Amniotic epithelial cell (primary cell): ENCODE measurements at regions not wholly inside any gene's neighbourhood (a gene's known extent, or its start where the extent isn't known, plus 50 kb on each side); places are given as distances from the start of the nearest gene placed in this dataset.

ENCODE experiments used
- DNase-seq: peaks from one replicate; pipeline ENCODE4 v3.0.0-alpha.2; 2010; ENCODE audit warnings: low read depth

DNA sequence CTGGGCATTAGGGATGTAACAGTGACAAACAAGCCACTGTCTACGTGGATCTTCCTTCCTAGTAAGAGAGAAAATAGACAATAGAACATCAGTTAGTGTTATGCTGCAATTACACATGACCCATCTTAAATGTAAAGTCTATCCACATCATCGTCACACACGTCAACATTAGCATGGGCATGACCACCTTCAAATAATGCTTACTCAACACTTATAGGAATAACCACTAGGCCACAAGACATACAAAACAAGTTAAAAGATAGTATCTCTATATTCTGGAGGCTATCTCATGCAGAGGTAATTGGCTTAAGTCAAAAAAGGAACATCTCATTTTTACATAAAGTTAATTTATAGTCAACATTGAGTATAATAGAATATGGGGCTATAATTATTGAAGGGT, 156.5 kb downstream of the MOXD1 start:
- DNase-seq: no peak

DNA sequence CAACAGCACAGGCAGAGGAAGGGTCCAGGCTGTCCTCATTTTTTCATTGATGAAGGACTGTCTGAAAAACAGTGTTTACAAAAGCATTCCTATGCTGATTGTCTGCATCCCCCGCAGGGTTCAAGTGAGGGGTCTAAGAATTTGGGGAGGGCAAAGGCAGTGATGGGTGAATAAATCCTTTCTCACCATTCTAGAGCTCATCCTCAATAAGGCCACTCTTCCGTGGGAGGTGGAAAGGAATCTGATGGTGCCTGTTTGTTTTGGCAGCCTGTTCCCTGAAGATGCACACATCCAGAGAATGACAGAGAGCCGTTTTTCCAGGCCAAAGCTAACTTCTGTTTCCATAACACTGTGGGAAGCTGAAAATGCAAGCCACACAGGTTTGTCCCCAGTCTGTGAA, 164.5 kb downstream of the MOXD1 start:
- no peak for DNase-seq

DNA sequence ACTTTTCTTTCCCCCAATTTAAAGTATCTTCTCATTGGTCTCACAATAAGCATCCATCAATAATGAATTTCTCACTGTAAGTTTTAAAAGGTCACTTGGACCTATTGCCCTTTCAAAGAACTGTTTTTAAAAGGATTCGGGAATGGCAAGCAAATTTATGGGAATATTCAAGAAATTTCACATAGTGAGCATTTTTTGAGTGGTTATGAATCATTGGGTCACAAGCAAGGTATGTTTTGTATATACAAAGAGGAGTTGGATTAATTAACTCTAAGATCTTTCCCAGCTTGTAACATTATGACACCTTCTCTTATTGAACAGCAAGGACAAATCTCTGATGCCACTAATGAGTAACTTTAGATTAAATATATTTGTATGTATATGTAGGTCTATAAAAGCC, 165.0 kb downstream of the MOXD1 start:
- DNase-seq: no peak

DNA sequence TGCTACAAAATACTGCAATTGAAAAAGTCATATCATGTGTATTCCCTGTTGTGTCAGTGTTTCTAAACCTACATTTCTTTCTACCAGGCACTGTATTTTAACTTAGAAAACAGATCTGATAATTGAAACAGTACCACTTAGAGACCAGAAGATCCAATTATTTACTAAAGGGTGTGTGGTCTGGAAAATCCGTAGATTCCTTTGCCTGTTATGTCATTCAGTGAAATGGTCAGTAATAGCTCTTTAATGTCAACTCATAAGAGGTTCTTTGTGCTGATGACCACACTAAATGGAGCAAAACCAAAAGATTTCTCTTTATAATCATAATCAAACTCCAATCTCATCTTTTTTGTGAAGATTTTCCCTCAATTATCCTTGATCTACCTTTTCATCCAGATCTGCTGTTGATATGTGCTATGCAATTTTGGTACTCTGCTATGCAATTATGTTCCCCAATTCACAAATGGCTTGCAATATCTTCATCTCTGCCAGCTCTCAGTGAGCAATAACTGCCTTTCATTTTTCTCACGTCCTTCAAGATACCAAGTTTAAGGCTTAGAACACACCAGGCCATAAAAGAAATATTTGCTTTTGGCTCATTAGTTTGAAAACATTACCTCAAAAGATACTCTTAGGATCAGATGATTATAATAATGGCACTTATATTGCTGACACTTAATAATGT, 165.5 kb downstream of the MOXD1 start:
- DNase-seq: no peak

DNA sequence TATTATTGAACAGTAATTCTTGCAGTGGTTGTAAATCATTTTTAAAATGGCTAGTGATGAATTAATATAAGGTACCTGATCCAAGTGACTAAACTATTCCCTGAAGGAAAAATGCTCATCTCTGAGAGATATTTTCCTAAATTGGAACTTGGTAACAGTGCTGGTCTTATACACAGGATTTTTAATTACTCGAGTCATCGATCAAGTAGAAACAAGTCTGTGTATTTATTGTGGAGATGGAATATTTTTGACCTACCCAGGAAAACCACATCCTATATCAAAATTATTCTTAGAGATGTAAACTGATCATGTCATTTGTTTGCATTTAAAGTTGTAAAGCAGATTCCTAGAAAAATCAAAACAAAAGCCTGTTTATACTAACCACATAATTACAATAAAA, 166.9 kb downstream of the MOXD1 start:
- DNase-seq: no peak

DNA sequence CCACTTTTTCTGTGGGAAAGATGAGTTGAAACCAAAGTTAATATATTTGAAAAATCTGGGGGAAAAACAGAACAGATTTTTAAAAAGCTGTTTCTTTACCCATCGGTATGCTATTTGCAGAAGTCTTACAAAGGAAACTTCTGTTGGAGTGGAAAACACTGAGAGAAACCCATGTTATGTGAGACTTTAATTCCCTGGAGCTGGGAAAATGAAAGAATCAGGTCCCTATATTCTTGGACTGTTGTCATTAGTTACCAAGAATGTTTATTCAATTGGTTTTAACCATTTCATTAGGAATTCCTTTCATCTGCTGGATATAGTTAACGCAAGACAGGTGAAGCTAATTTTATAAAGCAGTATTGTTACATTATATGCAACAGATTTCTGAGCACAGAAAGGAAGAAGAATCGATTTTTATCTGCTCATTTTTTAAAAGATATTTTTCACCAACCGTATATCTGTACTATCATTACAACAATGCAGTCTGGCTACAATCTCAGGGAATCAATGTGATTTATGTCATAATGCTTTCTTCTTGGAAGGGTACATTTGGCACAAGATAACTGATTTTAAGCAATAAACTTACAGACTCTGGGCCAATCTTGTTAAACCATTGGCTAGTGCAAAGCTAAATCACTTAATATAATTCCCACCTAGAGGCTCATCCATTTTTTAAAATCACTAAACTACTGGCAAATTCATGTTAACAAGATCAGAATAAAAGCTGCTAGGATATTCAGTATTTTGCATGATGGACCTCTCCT, 170.0 kb downstream of the MOXD1 start:
- no peak for DNase-seq

DNA sequence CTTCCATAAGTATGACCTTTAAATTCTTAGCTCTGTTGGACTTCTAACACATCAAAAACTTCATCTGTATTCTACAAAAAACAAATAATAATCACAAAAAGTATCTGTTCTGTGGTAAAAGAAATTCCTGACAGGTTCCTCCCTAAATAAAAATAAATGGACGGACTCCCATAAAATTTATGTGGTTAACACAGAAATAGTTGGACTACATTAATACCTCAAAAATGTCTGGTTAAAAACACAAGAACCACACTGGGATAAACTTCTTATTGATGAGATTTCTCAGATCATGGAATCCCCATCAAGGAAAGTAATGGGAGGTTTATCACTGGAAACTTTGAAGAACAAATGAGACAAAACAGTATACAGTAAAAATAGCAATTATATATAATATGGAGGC, 172.4 kb downstream of the MOXD1 start:
- peak; percentile 67 for DNase-seq

DNA sequence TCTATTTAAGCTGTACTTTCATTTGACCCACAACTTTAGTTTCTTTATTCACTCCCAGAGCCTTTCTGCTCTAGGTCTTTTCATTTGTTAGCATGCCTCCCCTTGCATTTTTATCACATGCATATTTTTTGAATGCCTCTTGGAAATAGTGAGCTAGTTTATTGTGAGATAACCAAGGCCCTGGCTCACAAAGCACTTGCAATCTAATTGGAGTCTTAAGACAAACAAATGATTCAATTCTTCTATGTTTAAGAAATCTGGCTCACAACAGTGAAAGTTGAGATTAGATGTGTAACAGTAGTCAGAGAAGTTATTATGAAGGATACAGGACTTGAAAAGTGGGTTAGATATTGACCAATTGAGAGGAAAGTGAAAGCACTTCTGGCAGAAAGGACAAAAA, 173.4 kb downstream of the MOXD1 start:
- DNase-seq: peak; percentile 91

DNA sequence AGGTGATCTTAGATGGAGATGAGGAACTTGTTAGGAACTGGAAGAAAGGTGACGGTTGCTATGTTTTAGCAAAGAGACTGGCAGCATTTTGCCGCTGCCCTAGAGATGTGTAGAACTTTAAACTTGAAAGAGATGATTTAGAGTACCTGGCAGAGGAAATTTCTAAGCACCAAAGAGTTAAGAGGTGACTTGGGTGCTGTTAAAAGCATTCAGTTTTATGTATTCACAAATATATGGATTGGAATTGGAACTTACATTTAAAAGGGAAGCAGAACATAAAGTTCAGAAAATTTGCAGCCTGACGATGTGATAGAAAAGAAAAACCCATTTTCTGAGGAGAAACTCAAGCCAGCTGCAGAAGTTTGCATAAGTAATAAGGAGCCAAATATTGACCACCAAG, 176.3 kb downstream of the MOXD1 start:
- DNase-seq: no peak

DNA sequence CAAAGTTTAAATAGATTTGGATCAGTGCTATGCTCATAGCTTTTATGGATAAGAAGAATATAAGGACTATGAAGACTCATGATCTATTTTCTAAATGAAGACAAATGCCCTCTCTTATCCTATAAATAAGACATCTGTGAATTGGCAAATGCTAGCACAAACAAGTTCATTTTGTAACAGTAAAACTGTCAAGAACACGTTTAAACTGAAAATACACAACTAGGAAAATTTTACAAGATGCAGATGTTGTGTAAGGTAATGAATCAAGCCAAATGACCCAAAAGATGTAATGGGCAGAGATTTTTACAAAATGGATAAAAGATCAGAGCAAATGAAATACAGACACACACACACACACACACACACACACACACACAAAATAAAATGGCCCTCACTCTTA, 180.5 kb downstream of the MOXD1 start:
- DNase-seq: no peak

DNA sequence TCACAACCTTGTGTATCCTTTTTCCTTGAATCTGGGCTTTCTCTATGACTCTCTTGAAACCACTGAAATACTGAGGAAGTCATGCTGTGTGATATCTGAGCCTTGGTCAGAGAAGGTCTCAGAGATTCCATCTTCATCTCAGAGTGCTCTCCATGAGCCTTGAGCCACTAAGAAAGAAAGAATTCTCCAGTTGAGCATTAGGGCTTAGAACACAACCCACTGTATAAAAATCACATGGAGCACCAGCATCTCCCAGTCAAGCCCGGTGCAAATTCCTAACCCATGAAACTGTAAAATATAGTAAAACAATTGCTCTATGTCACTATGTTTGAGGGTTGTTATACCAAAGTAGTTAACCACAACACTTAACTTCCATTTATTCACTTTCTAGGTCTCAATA, 181.4 kb downstream of the MOXD1 start:
- no peak for DNase-seq

DNA sequence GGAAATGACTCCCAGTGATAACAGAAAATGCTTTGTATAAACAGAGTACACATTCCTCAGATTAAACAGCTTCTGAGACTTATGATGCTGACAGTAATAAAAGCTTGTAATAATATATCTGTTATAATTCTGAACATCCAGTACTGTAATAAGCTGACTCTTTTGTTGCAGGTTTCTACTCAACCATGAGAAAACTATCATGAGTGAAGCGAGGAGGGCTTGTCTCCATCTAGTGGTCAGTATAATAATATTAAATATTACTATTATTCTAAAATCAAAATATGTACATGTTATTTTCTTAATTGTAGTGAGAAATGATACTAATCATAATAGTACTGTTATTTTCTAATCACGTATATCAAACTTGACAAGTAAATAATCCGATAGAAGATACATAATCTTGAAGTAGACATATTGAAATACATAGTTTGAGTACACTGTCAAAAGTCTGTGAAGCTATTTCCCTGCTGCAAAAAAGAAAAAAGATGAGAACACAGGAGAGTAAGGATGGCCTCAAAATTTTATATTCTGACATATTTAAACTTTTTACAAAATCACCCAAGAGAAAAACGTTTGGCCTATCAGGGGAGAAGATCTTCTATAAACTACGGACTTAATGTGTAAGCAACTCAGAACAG, 183.1 kb downstream of the MOXD1 start:
- DNase-seq: peak; percentile 37

DNA sequence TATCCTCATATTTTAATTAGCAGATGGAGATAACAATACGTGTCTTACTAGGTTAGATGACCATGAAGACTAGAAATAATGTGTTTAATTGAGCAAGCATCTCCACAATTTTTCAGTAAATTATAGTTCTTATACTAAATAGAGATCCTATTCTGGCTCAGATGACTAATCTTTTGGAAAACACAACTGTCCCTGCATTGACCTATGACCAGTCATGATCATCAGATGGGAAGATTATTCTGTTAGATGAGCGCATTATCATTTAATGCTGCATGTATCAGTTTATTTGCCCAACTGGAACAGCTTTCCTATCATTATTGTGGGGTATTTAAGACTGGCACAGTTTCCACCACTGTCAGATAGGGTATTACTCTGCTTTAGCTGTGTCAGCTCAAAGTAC, 185.5 kb downstream of the MOXD1 start:
- no peak for DNase-seq

DNA sequence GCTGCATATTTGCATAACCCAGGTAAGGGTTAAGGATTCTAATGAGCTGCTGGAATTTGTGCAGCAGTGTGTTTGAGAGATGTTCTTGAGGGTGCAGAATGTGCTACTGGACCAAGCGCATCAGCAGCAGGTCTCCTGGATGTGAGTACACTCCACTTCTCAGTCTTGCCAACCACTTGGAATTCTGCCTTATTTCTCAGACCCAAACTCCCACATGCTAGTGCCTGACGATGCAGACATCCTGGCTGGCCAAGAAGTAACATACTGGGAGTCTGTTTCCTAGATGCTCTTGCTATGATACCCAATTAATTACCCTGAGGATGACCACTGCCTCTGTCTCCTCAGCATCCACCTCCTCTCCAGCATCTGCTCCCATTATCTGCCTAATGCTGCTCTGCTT, 186.6 kb downstream of the MOXD1 start:
- DNase-seq: no peak

DNA sequence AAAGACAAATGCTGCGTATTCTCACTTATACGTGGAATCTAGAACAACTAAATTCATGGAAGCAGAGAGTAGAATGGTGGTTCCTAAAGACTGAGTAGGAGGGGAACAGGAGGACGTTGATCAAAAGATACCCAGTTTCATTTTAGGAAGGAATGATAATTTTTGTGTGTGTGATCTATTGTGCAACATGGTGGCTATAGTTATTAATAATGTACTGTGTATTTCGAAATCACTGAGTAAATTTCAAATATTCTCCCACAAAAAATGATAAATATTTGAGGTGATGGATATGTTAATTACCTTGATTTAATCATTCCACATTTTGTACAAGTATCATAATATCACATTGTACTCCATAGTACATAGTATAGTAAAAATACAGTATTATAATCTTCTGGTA, 187.5 kb downstream of the MOXD1 start:
- DNase-seq: no peak

DNA sequence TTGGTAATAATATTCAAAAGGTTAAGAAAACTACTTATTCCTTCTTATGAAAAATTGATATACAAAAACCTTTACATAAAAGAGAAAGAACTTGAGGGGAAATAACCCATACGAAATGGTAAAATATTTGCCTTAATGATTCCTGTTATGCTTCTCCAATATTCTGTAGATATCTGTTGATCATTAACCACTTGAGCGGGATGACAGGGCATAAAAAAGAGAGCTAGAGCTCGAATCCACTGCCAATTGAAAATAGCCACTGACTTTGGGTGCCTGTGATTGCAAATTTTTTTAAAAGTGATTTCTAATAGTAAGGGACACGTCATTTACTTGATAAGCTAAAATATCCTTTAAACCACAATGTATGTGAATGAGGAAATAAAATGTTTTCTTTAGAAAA, 188.1 kb downstream of the MOXD1 start:
- DNase-seq: no peak

DNA sequence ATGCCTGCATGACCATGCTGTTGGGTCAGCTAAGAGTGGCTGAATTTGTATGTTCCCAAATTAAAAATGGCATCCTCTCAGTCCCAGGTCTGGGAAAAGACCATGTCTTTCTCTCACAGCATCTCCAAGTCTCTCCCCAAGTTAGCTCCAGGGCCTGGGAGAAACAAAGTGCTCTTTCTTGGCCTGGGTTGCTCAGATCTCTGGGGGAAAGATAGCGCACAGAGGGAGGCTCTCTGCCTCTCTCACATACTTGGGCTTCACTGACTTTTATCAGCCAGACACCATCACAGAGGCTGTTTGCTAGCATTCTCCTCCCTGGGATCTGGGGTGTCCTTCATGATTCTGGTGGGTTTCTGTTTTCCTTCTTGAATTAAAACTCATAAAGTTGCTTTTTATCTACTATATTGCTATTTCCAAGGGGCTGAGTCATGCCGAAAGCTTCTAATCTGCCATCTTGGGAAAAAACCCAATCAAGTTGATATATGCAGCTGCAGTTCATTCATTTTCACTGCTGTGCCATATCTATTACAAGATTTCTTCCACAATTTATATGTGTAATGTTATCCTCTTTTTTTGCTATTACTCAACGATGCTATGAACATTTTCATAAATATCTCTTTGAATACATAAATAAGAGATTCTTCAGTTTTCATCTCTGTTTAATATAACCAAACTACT, 190.2 kb downstream of the MOXD1 start:
- DNase-seq: no peak

DNA sequence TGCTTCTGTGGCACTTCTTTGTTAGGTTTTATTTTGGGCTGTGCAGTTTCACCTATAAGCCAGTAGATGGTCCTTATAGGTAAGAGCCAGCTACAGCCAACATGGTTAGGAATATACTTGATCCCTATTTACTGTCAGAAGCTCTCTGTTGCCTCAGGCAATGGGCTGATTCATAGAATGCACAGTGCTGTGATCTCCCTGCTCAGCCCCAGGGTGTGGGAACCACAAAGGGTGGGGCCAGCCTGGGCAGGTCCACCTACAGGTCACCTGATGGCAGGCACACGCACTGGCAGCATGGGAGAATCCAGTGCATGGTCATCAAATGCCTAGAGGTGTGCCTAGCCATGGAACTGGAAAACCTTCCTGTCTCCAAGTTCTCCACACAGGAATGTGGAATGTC, 191.9 kb downstream of the MOXD1 start:
- no peak for DNase-seq

DNA sequence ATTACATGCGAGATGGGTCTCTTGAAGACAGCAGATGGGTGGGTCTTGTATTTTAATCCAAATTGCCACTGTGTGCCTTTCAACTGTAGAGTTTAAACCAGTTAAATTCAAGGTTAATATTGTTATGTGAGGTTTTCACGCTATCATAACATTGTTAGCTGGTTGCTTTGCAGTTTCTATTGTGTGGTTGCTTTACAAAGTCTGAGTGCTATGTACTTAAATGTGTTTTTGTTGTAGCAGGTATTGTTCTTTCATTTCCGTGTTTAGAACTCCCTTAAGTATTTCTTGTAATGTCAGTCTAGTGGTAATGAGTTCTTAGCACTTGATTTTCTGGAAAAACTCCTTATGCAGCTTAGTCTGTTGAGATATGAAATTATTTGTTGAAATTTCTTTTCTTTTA, 193.3 kb downstream of the MOXD1 start:
- no peak for DNase-seq

DNA sequence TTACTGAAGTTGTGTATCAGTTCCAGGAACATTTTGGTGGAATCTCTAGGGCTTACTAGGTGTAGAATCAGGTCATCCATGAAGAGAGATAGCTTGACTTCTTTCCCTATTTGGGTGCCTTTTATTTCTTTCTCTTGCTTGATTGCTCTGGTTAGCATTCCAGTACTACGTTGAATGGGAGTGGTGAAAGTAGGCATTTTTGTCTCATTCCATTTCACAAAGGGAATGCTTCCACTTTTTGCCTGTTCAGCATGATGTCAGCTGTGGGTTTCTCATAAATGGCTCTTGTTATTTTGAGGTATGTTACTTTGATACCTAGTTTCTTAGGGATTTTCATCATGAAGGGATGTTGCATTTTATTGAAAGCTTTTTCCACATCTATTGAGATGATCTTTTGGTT, 195.3 kb downstream of the MOXD1 start:
- DNase-seq: no peak

DNA sequence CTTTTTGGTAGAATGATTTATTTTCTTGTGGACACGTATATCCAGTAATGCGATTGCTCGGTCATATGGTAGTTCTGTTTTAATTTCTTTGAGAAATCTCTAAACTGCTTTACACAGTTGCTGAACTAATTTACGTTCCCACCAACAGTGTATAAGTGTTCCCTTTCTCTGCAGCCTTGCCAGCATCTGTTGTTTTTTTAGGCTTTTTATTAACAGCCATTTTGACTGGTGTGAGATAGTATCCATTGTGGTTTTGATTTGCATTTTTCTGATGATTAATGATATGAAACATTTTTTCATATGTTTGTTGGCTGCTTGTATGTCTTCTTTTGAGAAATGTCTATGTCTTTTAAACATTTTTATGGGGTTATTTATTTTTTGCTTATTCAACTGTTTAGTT, 196.7 kb downstream of the MOXD1 start:
- no peak for DNase-seq

DNA sequence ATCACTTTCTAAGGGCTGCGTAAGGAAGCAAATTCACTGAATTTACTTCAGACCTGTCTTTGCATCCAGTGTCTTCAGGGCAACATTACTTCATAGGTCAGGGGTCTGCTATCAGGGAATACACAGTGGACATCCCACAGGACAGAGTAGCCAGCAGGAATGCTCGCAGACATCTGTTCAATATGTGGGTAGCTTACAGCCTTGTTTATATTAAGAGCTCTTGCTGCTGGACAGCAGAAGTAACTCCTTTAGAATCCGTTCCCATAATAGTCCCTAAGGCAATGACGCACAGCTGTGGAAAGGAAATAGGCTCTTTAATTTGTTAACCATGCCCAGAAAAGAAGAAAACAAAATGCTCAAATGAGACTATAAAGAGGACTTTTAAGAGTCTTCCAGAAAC, 198.7 kb downstream of the MOXD1 start:
- peak; percentile 50 for DNase-seq

DNA sequence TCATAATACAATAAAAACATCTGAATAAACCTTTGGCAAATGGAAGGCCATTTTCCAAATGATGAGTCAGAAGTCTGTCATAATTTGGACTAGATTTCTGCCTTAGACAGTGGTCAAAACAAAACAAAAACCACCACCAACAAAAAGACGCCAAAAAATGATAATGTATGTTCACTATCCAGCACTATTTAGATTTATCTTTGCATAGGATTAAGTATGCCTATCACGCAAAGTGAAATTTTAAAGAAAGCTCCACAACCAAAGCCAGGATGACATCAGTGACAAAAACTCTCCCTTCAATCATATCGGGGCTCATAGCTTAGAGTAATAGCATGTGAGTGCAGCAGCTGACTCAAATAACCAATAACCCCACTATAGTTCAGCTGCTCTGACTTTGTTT, 201.9 kb downstream of the MOXD1 start:
- peak; percentile 41 for DNase-seq
